Gastrocnemius medialis (tissue), 4 donors: ENCODE measurements at regions not wholly inside any gene's neighbourhood (a gene's known extent, or its start where the extent isn't known, plus 50 kb on each side); places are given as distances from the start of the nearest gene placed in this dataset.
"Not testable (repeated sequence)": the region's sequence is repeated elsewhere in the genome, so short reads cannot be mapped to it uniquely, and the experiment has no call there.

Experiments used
- ATAC-seq, 2 donors: fragments of 150-250 bp; one replicate each; pipeline ENCODE4 v1.9.1; 2016
- DNase-seq, 2 donors: peaks; one replicate each; pipeline ENCODE4 v3.0.0-alpha.2; 2019
- H3K27ac ChIP-seq, 4 donors: fragments of 200-600 bp; sonication (generic); 1 replicate in 1 of 4; 2 replicates in 3 of 4; pipeline ENCODE4 v1.5.1; 2016 to 2018; ENCODE audit warnings: mild to moderate bottlenecking in 2 of 4, moderate library complexity in 1 of 4
- H3K27me3 ChIP-seq, 3 donors: fragments of 200-600 bp; sonication (generic) in 2 of 3; 1 replicate in 1 of 3; 2 replicates in 2 of 3; pipeline versions ENCODE4 v1.5.1 to v1.6.0; 2016 to 2019; ENCODE audit warnings: mild to moderate bottlenecking in 1 of 3, moderate library complexity in 1 of 3
- H3K36me3 ChIP-seq, 2 donors: fragments of 200-600 bp; sonication (generic) in 1 of 2; one replicate each; pipeline ENCODE4 v1.5.1; 2017 to 2018
- H3K4me1 ChIP-seq, 2 donors: fragments of 200-600 bp; sonication (generic) in 1 of 2; one replicate each; pipeline ENCODE4 v1.5.1; 2016 to 2017; ENCODE audit warnings: mild to moderate bottlenecking in 2 of 2
- H3K4me3 ChIP-seq, 4 donors: fragments of 200-600 bp; sonication (generic) in 3 of 4; 1 replicate in 1 of 4; 2 replicates in 3 of 4; pipeline ENCODE4 v1.5.1; 2016 to 2019; ENCODE audit warnings: mild to moderate bottlenecking in 2 of 4
- H3K9me3 ChIP-seq, 3 donors: fragments of 200-600 bp; sonication (generic) in 2 of 3; 1 replicate in 1 of 3; 2 replicates in 2 of 3; pipeline ENCODE4 v1.5.1; 2016 to 2019
- POLR2A ChIP-seq, 2 donors: fragments of 450-650 bp; IDR thresholded peaks; one replicate each; pipeline ENCODE4 v1.6.1; 2017; ENCODE audit warnings: antibody characterized with exemption in 2 of 2, mild to moderate bottlenecking in 2 of 2, moderate library complexity in 2 of 2
- in situ Hi-C, 4 donors: fragments of 200-750 bp; cut with MboI; loops; one replicate each; pipeline versions ENCODE4 v1.15.0 to v1.8.0; 2017; ENCODE audit warnings: low sequenced_read_pairs in 4 of 4
- intact Hi-C: fragments of 100-400 bp; cut with DNase I; formaldehyde crosslinking; loops from one replicate; pipeline ENCODE4 v1.15.1; 2023; ENCODE audit warnings: low total_unique reads
- TF ChIP-seq, protein P1 (sequence below), 5 experiments: fragments of 450-650 bp in 3 of 5; fragments of 200-600 bp in 2 of 5; sonication (generic) in 2 of 5; IDR thresholded peaks in 4 of 5; conservative IDR thresholded peaks in 1 of 5; 1 replicate in 4 of 5; 2 replicates in 1 of 5; pipeline ENCODE4 v1.5.1; 2016 to 2019; ENCODE audit warnings: antibody characterized with exemption in 5 of 5, mild to moderate bottlenecking in 3 of 5, moderate library complexity in 3 of 5

DNA sequence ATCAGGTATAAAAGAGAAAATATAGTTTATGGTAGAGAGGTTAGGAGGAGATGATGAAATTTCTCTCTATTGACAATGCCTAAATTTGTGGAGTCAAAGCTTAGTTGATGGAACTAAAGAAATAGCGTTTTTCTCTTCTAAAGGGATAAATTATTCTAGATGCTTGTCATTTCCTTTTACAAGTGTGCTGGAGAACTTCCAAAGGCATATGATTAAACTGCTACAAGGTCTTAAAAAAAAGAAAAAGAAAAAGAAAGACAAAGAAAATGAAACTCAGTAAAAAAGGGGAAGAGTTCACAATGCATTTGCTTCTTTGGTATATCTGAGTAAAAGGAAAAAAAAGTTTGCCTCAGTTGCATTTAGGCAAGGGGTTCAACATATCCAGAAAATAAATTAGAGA, 499.8 kb upstream of the PTCHD4 start:
- Histone ChIP-seq H3K36me3 (no peaks in the 10 kb centered on the region), H3K27ac (no peak overlapping the region), H3K4me3 (no peak overlapping the region), H3K4me1 (no peaks in the 10 kb centered on the region), H3K27me3 (no peaks in the 10 kb centered on the region), H3K9me3 (no peaks in the 10 kb centered on the region)
- intact Hi-C loops (loop anchor here (5.0 kb wide), 1 partner anchor 149 kb away; no protein-coding TSS in a partner anchor), in situ Hi-C loops (no loop called here)
- ATAC-seq (no peak), DNase-seq (no peak)
- TF ChIP-seq, protein P1, sequence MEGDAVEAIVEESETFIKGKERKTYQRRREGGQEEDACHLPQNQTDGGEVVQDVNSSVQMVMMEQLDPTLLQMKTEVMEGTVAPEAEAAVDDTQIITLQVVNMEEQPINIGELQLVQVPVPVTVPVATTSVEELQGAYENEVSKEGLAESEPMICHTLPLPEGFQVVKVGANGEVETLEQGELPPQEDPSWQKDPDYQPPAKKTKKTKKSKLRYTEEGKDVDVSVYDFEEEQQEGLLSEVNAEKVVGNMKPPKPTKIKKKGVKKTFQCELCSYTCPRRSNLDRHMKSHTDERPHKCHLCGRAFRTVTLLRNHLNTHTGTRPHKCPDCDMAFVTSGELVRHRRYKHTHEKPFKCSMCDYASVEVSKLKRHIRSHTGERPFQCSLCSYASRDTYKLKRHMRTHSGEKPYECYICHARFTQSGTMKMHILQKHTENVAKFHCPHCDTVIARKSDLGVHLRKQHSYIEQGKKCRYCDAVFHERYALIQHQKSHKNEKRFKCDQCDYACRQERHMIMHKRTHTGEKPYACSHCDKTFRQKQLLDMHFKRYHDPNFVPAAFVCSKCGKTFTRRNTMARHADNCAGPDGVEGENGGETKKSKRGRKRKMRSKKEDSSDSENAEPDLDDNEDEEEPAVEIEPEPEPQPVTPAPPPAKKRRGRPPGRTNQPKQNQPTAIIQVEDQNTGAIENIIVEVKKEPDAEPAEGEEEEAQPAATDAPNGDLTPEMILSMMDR (IDR thresholded peaks at IDR 0.05 in 4 of 5, conservative IDR thresholded peaks at IDR 0.05 in 1 of 5) = no peak
- TF ChIP-seq POLR2A (IDR thresholded peaks at IDR 0.05) = no peak

DNA sequence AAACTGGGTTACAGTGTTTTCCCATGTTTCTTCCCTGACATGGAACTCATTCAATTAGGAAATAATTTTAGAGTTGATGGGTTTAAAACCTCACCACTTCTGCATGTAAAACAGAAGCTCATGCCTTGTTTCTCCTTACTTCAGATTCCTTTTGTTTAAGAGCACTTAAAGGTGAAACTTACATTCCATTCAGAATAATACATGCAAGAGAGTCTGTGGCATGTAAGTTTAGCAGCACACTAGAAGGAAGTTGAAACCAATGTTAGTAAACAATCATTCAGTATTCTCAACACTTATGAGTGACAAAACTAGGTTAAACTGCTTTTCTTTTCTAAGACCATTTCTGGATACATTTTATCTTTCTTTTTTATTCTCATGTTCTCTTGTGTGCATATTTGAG, 495.6 kb upstream of the PTCHD4 start:
- intact Hi-C loops = no loop called here
- in situ Hi-C loops = no loop called here
- Histone ChIP-seq H3K36me3 (no peaks in the 10 kb centered on the region), H3K9me3 (no peaks in the 10 kb centered on the region), H3K4me1 (no peaks in the 10 kb centered on the region), H3K4me3 (no peak overlapping the region), H3K27me3 (no peaks in the 10 kb centered on the region), H3K27ac (no peak overlapping the region)
- DNase-seq (no peak), ATAC-seq (no peak)
- no peak for TF ChIP-seq POLR2A (IDR thresholded peaks at IDR 0.05)
- TF ChIP-seq, protein P1 (IDR thresholded peaks at IDR 0.05 in 4 of 5, conservative IDR thresholded peaks at IDR 0.05 in 1 of 5) = no peak

DNA sequence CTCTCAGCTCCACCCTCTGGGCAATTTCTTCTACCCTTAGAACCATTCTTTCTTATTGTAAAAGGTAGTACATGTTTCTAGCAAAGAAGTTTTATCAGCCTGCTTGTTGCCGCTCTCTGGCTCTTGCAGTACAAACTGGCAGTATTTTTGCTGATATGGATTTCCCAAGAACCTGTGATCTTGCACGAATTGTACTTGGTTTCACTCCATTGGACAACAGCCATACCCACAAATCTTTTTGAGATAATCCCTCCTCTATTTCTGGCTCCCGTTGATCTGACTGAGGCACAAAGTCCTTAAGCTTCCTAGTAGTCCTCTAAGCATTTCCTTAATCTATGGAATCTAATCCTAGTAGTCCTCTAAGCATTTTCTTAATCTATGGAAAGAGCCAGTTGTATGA, 487.0 kb upstream of the PTCHD4 start:
- intact Hi-C loops (no loop called here), in situ Hi-C loops (no loop called here)
- Histone ChIP-seq H3K27ac (no peak overlapping the region), H3K4me3 (no peak overlapping the region), H3K36me3 (no peaks in the 10 kb centered on the region), H3K27me3 (no peaks in the 10 kb centered on the region), H3K9me3 (no peaks in the 10 kb centered on the region), H3K4me1 (no peaks in the 10 kb centered on the region)
- DNase-seq (no peak), ATAC-seq (no peak)
- TF ChIP-seq POLR2A (IDR thresholded peaks at IDR 0.05) = no peak
- TF ChIP-seq, protein P1 (IDR thresholded peaks at IDR 0.05 in 4 of 5, conservative IDR thresholded peaks at IDR 0.05 in 1 of 5) = no peak

DNA sequence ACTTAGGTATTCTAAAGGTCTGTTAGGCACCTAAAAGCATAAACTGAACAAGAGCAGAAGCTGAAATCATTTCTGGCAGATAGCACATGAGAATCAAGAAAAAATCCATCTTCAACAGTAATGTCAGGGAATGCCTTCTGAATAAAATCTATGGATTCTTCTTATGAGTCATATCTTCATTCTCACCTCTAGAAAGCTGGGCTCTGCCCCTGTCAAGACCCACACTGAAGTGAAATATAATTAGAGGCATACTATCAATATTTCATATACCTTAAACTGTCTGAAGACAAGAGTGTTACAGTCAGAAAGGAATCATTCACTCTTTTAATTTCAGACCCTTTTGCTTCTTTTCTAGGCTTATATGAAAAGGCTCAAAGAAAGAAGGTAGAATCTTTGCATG, 485.8 kb upstream of the PTCHD4 start:
- in situ Hi-C loops (no loop called here), intact Hi-C loops (no loop called here)

DNA sequence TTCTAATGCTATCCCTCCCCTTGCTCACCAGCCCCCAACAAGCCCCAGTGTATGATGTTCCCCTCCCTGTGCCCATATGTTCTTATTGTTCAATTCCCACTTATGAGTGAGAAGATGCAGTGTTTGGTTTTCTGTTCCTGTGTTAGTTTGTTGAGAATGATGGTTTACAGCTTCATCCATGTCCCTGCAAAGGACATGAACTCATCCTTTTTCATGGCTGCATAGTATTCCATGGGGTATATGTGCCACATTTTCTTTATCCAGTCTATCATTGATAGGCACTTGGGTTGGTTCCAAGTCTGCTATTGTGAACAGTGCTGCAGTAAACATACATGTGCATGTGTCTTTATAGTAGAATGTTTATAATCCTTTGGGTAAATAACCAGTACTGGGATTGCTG, 480.2 kb upstream of the PTCHD4 start:
- intact Hi-C loops, ATAC-seq, H3K27me3 ChIP-seq, H3K27ac ChIP-seq, H3K4me1 ChIP-seq, H3K4me3 ChIP-seq, H3K36me3 ChIP-seq, in situ Hi-C loops, H3K9me3 ChIP-seq, DNase-seq: not testable (repeated sequence)

More for the DNA sequence above, 485.8 kb upstream of the PTCHD4 start:
- H3K4me3 ChIP-seq = no peak overlapping the region
- H3K27me3 ChIP-seq = no peaks in the 10 kb centered on the region
- no peak for ATAC-seq
- H3K27ac ChIP-seq = no peak overlapping the region
- no peaks in the 10 kb centered on the region for H3K9me3 ChIP-seq
- DNase-seq = no peak
- no peak for TF ChIP-seq POLR2A (IDR thresholded peaks at IDR 0.05)
- H3K4me1 ChIP-seq = no peaks in the 10 kb centered on the region
- H3K36me3 ChIP-seq = no peaks in the 10 kb centered on the region

DNA sequence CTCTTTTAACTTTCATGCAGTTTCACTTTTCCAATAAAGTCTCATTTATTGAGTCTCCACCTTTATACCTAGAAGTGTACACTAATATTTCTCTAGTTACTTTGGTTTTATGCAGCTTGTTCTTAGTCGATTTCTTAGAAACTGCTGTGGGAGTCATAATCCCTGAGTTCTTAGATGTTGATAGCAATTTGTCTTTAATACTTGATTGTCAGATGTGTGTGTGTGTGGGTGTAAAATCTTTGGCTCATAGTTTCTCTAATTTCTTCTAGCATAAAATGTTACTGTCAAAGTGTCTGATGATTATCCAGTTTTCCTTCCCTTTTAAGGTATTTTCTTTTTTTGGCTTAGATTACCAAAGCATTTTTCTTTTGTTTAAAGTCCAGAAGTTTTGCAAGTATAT, 473.8 kb upstream of the PTCHD4 start:
- in situ Hi-C loops = no loop called here
- no peaks in the 10 kb centered on the region for H3K4me1 ChIP-seq
- no peak for TF ChIP-seq POLR2A (IDR thresholded peaks at IDR 0.05)
- TF ChIP-seq, protein P1 (IDR thresholded peaks at IDR 0.05 in 4 of 5, conservative IDR thresholded peaks at IDR 0.05 in 1 of 5) = no peak
- no peak for DNase-seq
- no peaks in the 10 kb centered on the region for H3K36me3 ChIP-seq
- no peak overlapping the region for H3K27ac ChIP-seq
- H3K9me3 ChIP-seq = no peaks in the 10 kb centered on the region
- no peak for ATAC-seq
- intact Hi-C loops = no loop called here
- no peaks in the 10 kb centered on the region for H3K27me3 ChIP-seq
- no peak overlapping the region for H3K4me3 ChIP-seq
